NB4 (cell line): ENCODE measurements at regions not wholly inside any gene's neighbourhood (a gene's known extent, or its start where the extent isn't known, plus 50 kb on each side); places are given as distances from the start of the nearest gene placed in this dataset.

Source experiments
- DNase-seq: peaks from one replicate; pipeline ENCODE4 v3.0.0; 2010; ENCODE audit warnings: low read depth
- H3K4me3 ChIP-seq: one replicate; pipeline ENCODE4 v1.5.1; 2011; ENCODE audit warnings: mild to moderate bottlenecking, low read depth, low read length, moderate library complexity
- MYC ChIP-seq: IDR thresholded peaks from 2 replicates; pipeline ENCODE4 v1.6.1; 2011; ENCODE audit warnings: low read depth, low read length
- POLR2A ChIP-seq: IDR thresholded peaks from 2 replicates; pipeline ENCODE4 v1.6.1; 2011; ENCODE audit warnings: mild to moderate bottlenecking; ENCODE audit not compliant: insufficient read length; ENCODE audit errors: extremely low read depth
- TF ChIP-seq, protein P1 (sequence below): IDR thresholded peaks from one replicate; pipeline ENCODE4 v1.5.1; 2012; ENCODE audit warnings: low read depth, low read length
- TF ChIP-seq, protein P2 (sequence below): IDR thresholded peaks from 2 replicates; pipeline ENCODE4 v1.6.1; 2011; ENCODE audit warnings: low read depth, low read length

DNA sequence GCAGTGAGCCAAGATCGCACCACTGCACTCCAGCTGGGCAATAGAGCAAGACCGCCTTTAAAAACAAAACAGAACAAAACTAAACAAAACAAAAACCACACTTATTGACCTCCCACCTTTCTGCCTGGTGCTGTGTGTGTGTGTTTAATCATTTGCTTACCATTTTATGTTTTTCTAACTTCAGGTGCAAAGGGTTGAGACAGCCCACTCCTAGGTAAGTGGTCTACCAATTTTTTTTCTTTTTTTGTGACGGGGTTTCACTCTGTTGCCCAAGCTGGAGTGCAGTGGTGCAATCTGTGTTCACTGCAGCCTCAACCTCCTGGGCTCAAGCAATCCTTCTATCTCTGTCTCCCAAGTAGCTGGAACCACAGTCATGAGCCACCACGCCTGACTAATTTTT lies 65.8 kb downstream of the SALL1 start:
- no peak for TF ChIP-seq POLR2A
- TF ChIP-seq, protein P1, sequence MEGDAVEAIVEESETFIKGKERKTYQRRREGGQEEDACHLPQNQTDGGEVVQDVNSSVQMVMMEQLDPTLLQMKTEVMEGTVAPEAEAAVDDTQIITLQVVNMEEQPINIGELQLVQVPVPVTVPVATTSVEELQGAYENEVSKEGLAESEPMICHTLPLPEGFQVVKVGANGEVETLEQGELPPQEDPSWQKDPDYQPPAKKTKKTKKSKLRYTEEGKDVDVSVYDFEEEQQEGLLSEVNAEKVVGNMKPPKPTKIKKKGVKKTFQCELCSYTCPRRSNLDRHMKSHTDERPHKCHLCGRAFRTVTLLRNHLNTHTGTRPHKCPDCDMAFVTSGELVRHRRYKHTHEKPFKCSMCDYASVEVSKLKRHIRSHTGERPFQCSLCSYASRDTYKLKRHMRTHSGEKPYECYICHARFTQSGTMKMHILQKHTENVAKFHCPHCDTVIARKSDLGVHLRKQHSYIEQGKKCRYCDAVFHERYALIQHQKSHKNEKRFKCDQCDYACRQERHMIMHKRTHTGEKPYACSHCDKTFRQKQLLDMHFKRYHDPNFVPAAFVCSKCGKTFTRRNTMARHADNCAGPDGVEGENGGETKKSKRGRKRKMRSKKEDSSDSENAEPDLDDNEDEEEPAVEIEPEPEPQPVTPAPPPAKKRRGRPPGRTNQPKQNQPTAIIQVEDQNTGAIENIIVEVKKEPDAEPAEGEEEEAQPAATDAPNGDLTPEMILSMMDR: no peak
- no peak for DNase-seq
- no peak overlapping the region for H3K4me3 ChIP-seq

DNA sequence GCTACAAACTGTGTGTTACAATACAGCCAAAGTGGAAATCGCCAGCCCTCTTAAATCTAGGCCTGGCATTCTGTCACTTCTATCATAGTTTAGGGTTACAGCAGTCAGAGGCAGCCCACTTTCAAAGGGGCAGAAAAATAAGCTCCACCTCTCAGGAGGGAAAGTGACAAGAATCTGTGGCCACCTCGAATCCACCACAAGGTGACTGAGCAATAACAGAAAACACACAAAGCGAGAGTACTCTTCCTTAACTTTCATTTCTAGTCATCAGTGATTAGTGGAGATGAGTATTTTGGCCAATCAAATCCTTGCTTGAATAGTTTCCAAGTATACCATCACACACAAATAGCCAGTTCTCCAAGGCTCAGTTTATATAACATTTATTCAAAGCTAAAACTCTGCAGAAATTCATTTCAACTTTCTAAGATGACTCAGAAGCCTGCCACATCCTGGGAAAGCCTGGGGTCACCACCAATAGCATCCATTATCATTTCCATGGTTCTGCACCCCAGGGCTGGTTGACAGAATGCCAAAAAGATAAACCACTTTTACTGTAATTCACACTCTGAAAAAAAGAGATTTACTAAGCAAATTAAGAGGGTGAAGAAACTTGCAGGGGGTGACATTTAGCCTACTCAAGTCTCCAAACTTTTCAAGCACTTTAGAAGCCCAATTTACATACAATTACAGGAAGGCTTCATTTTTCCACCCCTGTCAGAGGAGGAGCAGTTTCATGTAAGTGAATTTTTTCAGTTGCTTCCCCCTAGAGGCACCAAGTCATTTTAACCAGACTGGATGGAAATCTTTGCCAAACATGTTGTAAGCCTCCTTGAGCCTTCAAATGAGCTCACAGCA lies 66.8 kb downstream of the SALL1 start:
- H3K4me3 ChIP-seq: no peak overlapping the region
- TF ChIP-seq, protein P1: no peak
- TF ChIP-seq, protein P2, sequence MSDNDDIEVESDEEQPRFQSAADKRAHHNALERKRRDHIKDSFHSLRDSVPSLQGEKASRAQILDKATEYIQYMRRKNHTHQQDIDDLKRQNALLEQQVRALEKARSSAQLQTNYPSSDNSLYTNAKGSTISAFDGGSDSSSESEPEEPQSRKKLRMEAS: no peak
- TF ChIP-seq POLR2A: no peak
- no peak for TF ChIP-seq MYC
- peak; percentile 6 for DNase-seq

DNA sequence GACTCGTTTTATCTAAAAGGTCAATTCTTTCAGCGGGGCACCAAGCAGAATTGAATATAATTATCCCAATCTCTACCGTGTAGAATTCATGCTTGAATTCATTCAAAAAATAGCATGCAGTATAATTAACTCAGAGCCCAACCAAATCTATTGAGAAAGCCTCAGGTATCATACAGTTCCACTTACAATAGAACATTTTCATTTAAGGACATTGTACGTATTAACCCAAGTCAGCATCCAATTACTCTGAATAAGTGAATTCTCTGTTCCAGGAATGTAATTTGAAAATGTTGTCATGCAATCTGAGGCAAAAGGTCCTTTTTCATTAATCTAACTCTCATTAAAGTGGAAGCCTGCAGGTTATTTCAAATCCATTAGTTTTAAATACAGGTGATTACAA lies 78.5 kb downstream of the SALL1 start:
- no peak overlapping the region for H3K4me3 ChIP-seq
- no peak for TF ChIP-seq POLR2A
- TF ChIP-seq, protein P1: no peak
- TF ChIP-seq, protein P2: no peak
- TF ChIP-seq MYC: no peak
- DNase-seq: no peak

DNA sequence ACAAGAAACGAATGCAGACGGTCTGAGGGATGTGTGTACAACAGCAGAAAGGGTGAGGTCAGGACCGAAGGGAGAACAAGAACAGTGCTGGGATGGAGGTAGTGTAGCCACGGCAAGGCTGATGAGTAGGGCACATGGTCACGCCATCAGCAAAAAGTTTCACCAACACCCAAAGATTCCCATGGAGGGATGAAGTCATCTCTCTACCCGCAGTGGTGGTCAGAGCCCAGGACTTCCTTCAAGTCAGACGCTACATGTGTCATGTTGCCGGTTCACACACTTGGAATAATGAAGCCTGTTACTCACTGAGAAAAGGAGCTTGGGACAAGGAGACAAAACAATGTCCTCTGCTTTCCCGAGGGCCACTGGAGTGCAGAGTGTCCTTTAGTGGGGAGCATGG lies 79.7 kb downstream of the SALL1 start:
- TF ChIP-seq MYC (no peak), POLR2A (no peak)
- TF ChIP-seq, protein P2: no peak
- TF ChIP-seq, protein P1: no peak
- DNase-seq: no peak

DNA sequence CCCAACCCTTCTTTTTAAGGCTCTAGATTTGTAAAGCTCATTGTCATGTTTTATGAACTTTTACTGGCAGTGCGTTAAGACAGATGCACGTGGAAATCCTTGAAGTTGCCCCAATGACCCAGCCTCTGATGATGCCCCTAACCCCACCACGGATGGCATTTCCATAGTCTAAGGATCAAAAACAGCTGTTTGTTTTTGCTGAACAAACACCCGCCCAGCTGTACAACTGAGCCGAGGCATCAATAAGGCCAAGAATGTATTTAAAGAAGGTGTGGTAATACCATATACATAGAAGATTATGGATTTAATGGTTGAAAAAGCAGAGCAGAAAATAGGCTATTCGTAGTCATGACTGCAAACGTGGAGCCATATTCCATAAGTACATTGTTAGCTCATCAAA lies 83.7 kb downstream of the SALL1 start:
- DNase-seq: no peak
- no peak overlapping the region for H3K4me3 ChIP-seq
- TF ChIP-seq, protein P2: no peak
- TF ChIP-seq MYC: no peak

More for the DNA sequence above, 79.7 kb downstream of the SALL1 start:
- H3K4me3 ChIP-seq: no peak overlapping the region

DNA sequence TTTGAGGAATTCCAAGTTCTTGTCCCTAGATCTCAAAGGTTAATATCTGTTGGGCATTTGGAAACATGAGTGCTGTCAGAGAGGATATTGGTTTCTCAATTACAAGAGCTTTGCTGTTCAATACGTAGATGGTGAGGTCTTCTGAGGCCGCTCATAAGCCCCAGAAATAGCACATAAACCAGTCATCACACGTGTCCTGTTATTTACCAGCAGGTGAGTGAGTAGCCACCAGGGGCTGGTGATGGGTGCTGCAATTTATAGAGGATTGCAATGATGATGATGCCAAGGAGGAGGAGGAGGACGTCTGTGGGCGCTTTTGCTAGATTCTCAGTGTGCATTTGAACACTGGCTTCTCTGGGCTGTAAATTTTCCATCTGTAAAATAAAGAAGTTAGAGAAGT lies 89.0 kb downstream of the SALL1 start:
- no peak overlapping the region for H3K4me3 ChIP-seq
- DNase-seq: no peak
- TF ChIP-seq, protein P1: no peak
- TF ChIP-seq, protein P2: no peak
- TF ChIP-seq MYC (no peak), POLR2A (no peak)
